Ovary (tissue), 7 donors: ENCODE measurements at regions not wholly inside any gene's neighbourhood (a gene's known extent, or its start where the extent isn't known, plus 50 kb on each side); places are given as distances from the start of the nearest gene placed in this dataset.

ENCODE experiments used
- DNase-seq, 5 donors: peaks; one replicate each; pipeline ENCODE4 v3.0.0-alpha.2; 2019 to 2020
- H3K27ac ChIP-seq, 2 donors: fragments of 200-600 bp; one replicate each; pipeline versions ENCODE4 v1.5.1 to v1.8.0; 2019 to 2022
- H3K27me3 ChIP-seq: fragments of 200-600 bp; one replicate; pipeline ENCODE4 v1.8.0; 2022
- H3K36me3 ChIP-seq: fragments of 200-600 bp; sonication (generic); one replicate; pipeline ENCODE4 v1.5.1; 2019
- H3K4me1 ChIP-seq: one replicate; pipeline ENCODE4 v1.8.1; 2013; ENCODE audit warnings: mild to moderate bottlenecking, moderate library complexity; ENCODE audit not compliant: insufficient read depth
- H3K4me3 ChIP-seq: fragments of 200-600 bp; sonication (generic); one replicate; pipeline ENCODE4 v1.5.1; 2017
- H3K9me3 ChIP-seq, 2 donors: fragments of 200-600 bp in 1 of 2; sonication (generic) in 1 of 2; one replicate each; pipeline versions ENCODE4 v1.5.1 to v1.8.1; 2013 to 2019; ENCODE audit warnings: mild to moderate bottlenecking in 1 of 2, moderate library complexity in 1 of 2
- EP300 ChIP-seq: sonication (generic); formaldehyde crosslinking; IDR thresholded peaks from one replicate; pipeline ENCODE4 v1.6.1; 2017; ENCODE audit warnings: antibody characterized with exemption
- POLR2A ChIP-seq: fragments of 450-650 bp; IDR thresholded peaks from one replicate; pipeline ENCODE4 v1.6.1; 2017; ENCODE audit warnings: antibody characterized with exemption, mild to moderate bottlenecking, moderate library complexity
- WGBS, 3 donors: extraction: QIAGEN DNeasy Blood & Tissue Kit in 1 of 3; methylation state at CpG; one replicate each; pipeline versions ENCODE4 v1.1.5 to v1.1.7; 2013 to 2017; 5-methylcytosine and 5-hydroxymethylcytosine counted together
- intact Hi-C, 4 donors: fragments of 100-400 bp; cut with DNase I; formaldehyde crosslinking; loops; one replicate each; pipeline versions ENCODE4 v1.11.0 to v1.15.1; 2022 to 2023
- TF ChIP-seq, protein P1 (sequence below), 3 donors: fragments of 450-650 bp in 2 of 3; fragments of 200-600 bp in 1 of 3; IDR thresholded peaks; one replicate each; pipeline versions ENCODE4 v1.5.1 to v1.8.0; 2016 to 2022; ENCODE audit warnings: antibody characterized with exemption in 3 of 3, mild to moderate bottlenecking in 1 of 3
- donor health status: DM: no; HTN: no; CAD: no; lungs with moderate emphysema.
- donor health status: DM: no; HTN: no; CAD: no.
- donor health status: Bipolar disorder and iron deficiency.
- donor health status: DM: no; HTN: no; CAD: no.
- donor health status: DM: yes; HTN: yes; CAD: no.

DNA sequence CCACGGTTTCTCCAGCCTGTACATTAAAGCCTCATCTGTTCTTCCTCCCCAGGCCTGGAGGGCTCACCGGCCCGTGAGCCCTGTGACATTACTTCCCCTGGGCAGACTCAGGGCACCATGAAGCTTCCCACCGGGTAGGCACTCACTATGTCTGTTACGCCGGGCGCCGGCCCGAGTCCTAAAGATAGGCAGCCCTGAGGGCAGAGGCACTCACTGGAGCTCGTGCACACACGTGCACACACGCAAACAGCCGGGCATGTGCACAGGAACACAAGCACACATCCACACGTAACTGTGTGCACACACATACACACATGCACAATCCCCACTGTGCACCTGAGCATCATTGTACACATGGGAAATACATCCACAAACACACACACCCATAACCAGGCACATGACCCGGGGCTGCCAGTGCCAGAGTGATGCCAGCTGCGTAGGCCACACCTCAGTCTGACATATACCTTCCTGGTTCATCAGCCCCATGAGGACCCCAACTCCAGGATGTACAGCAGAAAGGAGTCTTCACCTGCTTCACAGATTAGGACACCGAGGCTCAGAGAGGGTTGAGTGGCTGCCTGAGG, 83.7 kb downstream of the YTHDF1 start:
- H3K4me3 ChIP-seq, result no peak overlapping the region
- WGBS, 3 donors, result 77 to 83% (median 81%) methylated on average over 17 of the region's 17 CpGs
- H3K27me3 ChIP-seq, result no peaks in the 10 kb centered on the region
- DNase-seq, result peak in 1 of 5 donors; percentile 19
- TF ChIP-seq EP300 (no peak), POLR2A (no peak)
- TF ChIP-seq, protein P1, sequence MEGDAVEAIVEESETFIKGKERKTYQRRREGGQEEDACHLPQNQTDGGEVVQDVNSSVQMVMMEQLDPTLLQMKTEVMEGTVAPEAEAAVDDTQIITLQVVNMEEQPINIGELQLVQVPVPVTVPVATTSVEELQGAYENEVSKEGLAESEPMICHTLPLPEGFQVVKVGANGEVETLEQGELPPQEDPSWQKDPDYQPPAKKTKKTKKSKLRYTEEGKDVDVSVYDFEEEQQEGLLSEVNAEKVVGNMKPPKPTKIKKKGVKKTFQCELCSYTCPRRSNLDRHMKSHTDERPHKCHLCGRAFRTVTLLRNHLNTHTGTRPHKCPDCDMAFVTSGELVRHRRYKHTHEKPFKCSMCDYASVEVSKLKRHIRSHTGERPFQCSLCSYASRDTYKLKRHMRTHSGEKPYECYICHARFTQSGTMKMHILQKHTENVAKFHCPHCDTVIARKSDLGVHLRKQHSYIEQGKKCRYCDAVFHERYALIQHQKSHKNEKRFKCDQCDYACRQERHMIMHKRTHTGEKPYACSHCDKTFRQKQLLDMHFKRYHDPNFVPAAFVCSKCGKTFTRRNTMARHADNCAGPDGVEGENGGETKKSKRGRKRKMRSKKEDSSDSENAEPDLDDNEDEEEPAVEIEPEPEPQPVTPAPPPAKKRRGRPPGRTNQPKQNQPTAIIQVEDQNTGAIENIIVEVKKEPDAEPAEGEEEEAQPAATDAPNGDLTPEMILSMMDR (IDR thresholded peaks at IDR 0.05), result no peak
- no peaks in the 10 kb centered on the region for H3K36me3 ChIP-seq
- H3K9me3 ChIP-seq, result no peaks in the 10 kb centered on the region
- no peak overlapping the region for H3K27ac ChIP-seq
- no peaks in the 10 kb centered on the region for H3K4me1 ChIP-seq
- intact Hi-C loops, result no loop called here

DNA sequence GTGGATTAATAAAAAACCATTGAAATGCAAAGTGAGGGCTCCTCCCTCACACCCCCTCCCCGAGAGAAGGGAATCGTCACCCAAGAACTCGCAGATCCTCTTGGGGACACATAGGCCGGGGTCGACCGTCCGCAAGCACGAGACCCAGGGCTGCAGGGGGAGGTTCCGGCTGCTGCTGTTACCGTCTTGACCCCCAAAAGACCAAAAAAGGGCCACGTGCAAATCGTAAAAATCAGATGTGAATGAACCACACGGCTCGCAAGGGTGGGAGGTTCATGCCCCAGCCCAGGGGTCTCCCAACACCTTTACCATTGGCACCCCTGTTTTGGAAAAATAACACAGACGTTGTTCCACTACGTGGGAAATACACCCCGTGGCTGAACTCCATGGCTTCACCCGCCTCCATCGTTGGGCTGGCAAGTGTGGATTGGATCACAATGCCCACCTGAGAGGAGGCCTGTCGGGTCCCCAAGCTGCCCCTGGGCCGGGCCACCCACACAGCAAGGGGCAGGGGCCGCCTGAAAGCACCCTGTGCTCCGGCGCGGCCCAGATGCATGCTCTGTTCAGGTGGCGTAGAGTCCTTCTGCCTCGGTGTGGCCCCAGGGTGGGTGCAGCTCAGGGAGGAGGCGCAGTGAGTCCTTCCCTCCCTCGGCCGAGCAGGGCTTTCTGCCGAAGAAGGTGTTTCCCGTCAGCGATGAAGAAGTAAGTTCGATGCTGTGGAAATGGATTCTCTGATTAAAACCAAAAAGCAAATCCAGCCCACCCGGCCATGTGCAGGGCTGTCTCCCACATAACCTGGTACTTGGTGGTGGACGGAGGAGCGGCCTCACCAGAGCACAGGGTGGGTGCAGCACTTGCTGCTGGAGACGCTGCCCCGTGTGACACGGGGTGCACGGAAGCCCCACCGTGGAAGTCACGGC, 85.0 kb downstream of the YTHDF1 start:
- Histone ChIP-seq H3K36me3 (no peaks in the 10 kb centered on the region), H3K4me3 (no peak overlapping the region), H3K9me3 (no peaks in the 10 kb centered on the region), H3K27me3 (no peaks in the 10 kb centered on the region), H3K4me1 (no peaks in the 10 kb centered on the region), H3K27ac (no peak overlapping the region)
- DNase-seq, result no peak
- WGBS, 3 donors, result 61 to 69% (median 63%) methylated on average over 43 of the region's 43 CpGs
- TF ChIP-seq EP300 (no peak), POLR2A (no peak)
- TF ChIP-seq, protein P1 (IDR thresholded peaks at IDR 0.05), result no peak
- intact Hi-C loops, result no loop called here

DNA sequence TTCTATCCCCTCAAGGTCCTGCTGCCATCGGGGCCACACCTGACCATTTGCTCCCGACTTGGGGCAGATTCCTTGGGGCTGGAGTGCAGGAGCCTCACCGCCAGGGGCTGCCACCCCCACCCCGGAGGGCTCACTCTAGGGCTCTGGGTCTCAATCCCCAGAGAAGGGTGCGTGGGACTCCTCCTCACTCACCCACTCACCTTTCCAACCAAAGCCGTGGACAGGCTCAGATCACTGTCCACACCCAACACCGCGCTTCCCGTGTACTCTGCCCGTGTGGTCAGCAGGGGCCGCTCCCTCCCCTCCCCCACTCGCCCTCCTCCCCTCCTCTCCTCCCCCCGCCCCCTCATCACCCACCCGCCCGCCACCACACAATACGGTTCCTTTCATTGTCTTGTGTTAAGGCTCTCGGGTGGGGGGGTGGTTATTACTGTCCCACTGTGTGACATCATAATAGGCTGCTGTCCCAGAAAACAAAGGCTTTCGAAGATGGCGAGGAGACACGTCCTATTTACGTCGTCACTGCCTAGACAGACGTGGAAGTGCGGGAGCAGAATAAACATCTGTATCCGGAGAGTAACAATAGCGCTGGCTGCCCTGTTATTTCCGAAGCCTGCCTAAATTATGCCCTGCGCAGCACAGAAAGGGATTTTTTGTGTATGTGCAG, 85.8 kb downstream of the YTHDF1 start:
- no peaks in the 10 kb centered on the region for H3K27me3 ChIP-seq
- WGBS, 3 donors, result 27 to 42% (median 34%) methylated on average over 26 to 28 of the region's 28 CpGs
- no peak for DNase-seq

DNA sequence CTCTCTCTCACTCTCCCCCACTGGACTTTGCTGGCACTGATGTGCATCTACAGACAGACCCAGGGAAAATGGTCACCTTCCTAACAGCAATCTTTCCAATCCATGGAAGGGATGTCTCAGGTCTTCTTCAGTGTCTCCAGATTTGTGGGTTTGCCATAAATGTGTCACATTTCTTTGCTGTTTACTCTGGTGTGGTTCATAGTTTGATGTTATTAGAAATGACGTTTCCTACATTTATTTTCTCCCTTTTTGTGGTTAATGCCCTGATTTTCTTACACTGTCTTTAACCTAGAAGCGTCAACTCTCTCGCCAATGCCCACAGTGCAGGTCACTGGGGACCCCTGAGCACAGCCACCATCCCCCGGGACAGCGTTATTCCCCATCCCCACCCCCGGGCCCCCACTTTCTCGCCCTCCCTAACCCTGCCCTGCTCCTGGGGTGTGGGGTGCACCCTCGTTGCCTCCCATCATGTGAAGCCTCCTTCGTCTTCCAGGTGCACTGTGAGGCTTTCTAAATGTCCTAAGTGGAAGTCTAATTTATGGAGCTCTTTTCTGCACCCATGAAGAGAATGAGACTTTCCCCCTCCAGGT, 86.5 kb downstream of the YTHDF1 start:
- intact Hi-C loops, result no loop called here
- no peak overlapping the region for H3K27ac ChIP-seq
- DNase-seq, result no peak
- 66 to 74% (median 70%) methylated on average over 9 of the region's 9 CpGs for WGBS, 3 donors
- H3K4me3 ChIP-seq, result no peak overlapping the region
- no peaks in the 10 kb centered on the region for H3K27me3 ChIP-seq
- H3K9me3 ChIP-seq, result no peaks in the 10 kb centered on the region
- H3K36me3 ChIP-seq, result no peaks in the 10 kb centered on the region
- TF ChIP-seq POLR2A (no peak), EP300 (no peak)
- TF ChIP-seq, protein P1 (IDR thresholded peaks at IDR 0.05), result no peak
- H3K4me1 ChIP-seq, result no peaks in the 10 kb centered on the region

More for the DNA sequence above, 85.8 kb downstream of the YTHDF1 start:
- TF ChIP-seq EP300 (no peak), POLR2A (no peak)
- TF ChIP-seq, protein P1 (IDR thresholded peaks at IDR 0.05), result no peak
- Histone ChIP-seq H3K4me1 (no peaks in the 10 kb centered on the region), H3K27ac (no peak overlapping the region), H3K4me3 (no peak overlapping the region), H3K9me3 (no peaks in the 10 kb centered on the region), H3K36me3 (no peaks in the 10 kb centered on the region)
- intact Hi-C loops, result no loop called here
